Dermis blood vessel endothelial cell (primary cell): ENCODE measurements at regions not wholly inside any gene's neighbourhood (a gene's known extent, or its start where the extent isn't known, plus 50 kb on each side); places are given as distances from the start of the nearest gene placed in this dataset.
"Not testable (repeated sequence)": the region's sequence is repeated elsewhere in the genome, so short reads cannot be mapped to it uniquely, and the experiment has no call there.

Source experiments
- DNase-seq: peaks from one replicate; pipeline ENCODE4 v3.0.0; 2010

DNA sequence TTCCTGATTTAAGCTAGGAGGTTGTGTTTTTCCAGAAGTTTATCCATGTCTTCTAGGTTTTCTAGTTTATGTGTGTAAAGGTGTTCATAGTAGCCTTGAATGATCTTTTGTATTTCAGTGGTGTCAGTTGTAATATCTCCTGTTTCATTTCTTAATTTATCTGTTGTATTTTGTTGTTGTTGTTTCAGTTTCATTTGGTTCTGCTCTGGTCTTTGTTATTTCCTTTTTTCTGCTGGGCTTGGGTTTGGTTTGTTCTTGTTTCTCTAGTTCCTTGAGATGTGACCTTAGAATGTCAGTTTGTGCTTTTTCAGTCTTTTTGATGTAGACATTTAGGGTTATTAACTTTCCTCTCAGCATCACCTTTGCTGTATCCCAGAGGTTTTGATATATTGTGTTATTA lies 62.8 kb downstream of the SCP2D1 start:
- not testable (repeated sequence) for DNase-seq

DNA sequence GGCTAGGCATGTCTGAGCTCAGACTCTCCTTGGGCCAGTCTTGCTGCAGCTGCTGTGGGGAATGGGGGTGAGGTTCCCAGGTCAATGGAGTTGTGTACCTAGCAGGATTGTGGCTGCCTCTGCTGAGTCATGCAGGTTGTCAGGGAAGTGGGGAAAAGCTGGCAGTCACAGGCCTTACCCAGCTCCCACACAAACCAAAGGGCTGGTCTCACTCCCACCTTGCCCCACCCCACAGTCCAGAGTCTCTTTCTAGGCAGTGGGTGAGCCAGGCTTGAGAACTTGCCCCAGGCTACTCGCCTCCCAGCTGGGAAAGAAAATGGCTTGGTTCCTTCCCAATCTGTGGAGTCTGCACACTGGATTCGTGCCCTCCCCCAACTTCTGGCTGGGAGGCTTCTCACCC lies 65.7 kb downstream of the SCP2D1 start:
- DNase-seq = no peak

- no peak for DNase-seq
Measured at GRCh38 chr20:18886756-18887155, 73.2 kb downstream of the SCP2D1 start.

GRCh38 chr20:18901980-18902737 lies 88.6 kb downstream of the SCP2D1 start:
- no peak for DNase-seq

- no peak for DNase-seq
Measured at GRCh38 chr20:18904192-18904591, 90.6 kb downstream of the SCP2D1 start.

GRCh38 chr20:18904624-18905023 lies 91.0 kb downstream of the SCP2D1 start:
- DNase-seq = no peak

- no peak for DNase-seq
Measured at GRCh38 chr20:18906046-18906445, 92.5 kb downstream of the SCP2D1 start.

GRCh38 chr20:18907353-18907752 lies 93.8 kb downstream of the SCP2D1 start:
- no peak for DNase-seq

- DNase-seq = no peak
Measured at GRCh38 chr20:18908109-18908508, 94.5 kb downstream of the SCP2D1 start.

DNA sequence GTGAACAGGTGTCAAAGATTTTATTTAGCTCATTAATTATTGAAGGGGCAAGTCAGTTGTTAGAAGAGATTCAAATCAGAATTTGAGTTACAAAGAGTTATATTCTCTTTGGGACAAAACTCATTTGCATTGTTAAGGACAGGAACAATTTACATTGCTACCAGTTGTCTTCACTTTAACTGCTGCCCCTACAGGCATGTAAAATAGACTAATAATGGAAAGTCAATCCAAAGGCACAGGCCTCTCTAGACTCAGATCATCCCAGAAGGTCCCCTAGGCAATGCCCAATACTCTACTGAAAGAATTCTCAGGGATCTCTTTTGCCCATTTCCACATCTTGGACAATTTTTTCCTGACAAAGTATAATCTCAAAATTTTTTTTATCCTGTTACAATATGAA lies 95.7 kb downstream of the SCP2D1 start:
- DNase-seq = no peak

GRCh38 chr20:18913701-18914100 lies 100.1 kb downstream of the SCP2D1 start:
- no peak for DNase-seq

- no peak for DNase-seq
Measured at GRCh38 chr20:18914796-18915195, 101.2 kb downstream of the SCP2D1 start.

- no peak for DNase-seq
Measured at GRCh38 chr20:18916886-18917750, 103.5 kb downstream of the SCP2D1 start.

- DNase-seq = no peak
Measured at GRCh38 chr20:18919996-18920395, 106.4 kb downstream of the SCP2D1 start.

- DNase-seq = no peak
Measured at GRCh38 chr20:18921291-18921690, 107.7 kb downstream of the SCP2D1 start.

DNA sequence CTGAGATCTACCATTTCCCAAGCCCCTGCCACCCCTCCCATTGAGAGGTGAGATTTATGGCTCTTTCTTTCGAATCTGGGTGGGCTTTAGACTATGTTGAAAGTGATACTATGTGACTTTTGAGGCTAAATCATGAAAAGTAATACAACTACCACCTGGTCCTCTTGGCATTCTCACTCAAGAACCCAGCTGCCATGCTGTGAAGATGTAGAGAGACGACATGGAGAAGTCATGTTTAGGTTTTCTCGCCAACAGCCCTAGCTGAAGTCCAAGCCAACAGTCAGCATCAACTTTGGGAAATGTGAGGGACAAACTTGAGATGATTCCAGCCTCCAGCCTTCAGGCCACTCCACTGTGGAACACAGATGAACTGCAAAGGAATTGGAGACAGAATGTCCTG lies 108.7 kb downstream of the SCP2D1 start:
- DNase-seq = no peak

DNA sequence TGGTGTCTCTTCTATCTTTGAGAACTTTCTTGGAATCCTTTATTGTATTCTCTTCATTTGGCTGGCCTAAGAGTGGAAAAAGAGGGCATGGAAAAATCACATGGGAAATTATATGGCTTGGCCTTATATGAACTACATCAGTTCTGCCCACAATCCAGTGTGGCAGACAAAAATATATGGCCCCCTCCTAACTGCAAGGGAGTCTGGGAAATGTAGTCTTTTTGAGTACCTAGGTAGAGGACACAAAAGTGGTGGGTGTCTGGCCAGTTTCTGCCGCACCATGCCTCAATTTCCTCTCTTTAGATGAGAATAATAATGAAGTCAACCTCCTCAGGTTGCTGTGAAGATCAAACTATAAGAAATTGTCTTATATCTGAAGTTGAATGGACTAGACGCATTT lies 109.3 kb downstream of the SCP2D1 start:
- no peak for DNase-seq

DNA sequence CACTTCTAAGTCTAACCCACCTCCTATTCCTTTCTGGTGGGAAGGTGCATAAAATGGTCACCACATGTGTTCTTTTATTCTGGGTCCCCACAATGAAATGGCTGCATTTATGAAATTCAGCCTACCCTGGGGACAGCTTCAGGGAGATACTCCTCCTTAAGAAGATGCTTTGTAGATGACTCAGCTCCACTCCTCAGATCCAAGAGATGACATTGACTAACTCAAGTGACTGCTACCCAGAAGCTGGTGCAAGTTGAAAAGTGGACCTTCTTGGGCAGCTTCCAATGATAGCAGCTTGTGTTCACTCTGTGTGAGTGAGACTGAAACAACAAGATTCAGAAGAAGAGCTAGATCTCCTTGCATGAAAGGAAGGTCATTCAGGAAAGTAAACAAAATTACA lies 113.4 kb downstream of the SCP2D1 start:
- DNase-seq = no peak

DNA sequence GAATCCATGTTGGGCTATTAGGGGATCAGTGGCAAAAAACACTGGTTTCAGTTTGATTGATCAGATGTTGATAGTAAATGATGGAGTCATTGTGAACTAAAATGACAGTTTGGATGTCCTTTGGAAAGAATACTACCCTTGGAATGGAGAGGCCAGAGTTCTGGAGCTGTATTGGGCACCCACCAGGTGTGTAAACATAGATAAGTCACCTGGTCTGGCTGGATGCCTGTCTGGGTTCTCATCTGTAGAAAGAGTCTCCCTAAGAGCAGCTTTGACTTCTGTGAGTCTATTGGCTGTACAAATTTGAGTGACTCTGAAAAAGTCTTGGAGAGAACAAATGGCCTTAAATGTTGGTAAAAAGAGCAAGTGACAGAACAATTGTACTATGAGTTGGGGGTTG lies 115.0 kb downstream of the SCP2D1 start:
- no peak for DNase-seq

- DNase-seq = no peak
Measured at GRCh38 chr20:18929800-18930199, 116.2 kb downstream of the SCP2D1 start.

DNA sequence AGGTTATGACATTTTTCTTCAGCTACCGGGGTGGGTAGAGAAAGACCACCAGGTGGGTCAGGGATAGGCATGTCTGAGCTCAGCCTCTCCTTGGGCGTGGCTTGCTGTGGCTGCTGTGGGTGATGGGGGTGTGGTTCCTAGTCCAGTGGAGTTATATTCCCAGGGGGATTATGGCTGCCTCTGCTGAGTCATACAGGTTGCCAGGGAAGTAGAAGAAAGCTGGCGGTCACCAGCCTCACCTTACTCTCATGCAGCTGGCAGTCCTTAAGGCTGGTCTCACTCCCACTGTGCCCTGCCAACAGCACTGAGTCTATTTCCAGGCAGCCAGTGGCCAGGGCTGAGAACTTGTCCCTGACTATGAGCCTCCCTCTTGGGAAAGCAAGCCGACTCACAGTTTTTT lies 130.0 kb downstream of the SCP2D1 start:
- no peak for DNase-seq

- DNase-seq = no peak
Measured at GRCh38 chr20:18956890-18957289, 143.3 kb downstream of the SCP2D1 start.

DNA sequence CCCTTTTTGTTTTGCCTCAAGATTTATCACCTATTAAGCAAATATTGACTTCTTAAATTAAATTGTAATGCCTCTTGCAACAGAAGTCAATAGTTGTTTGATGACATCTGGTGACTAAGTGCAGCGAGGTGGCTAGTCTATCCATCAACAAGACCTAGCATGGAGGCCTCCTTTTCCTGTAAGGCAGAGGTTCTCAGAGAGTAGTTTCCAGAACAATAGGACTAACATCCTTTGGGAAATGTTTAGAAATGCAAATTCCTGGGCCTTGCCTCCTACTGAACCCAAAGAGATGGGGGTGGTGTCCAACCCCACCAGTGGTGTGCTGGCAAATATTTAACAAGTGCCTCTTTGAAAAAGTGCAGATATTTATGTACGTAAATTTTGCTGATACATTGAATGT lies 143.7 kb downstream of the SCP2D1 start:
- DNase-seq = no peak

- DNase-seq = no peak
Measured at GRCh38 chr20:18971121-18971520, 157.5 kb downstream of the SCP2D1 start.
